Psoas muscle (tissue), 7 donors: ENCODE measurements at regions not wholly inside any gene's neighbourhood (a gene's known extent, or its start where the extent isn't known, plus 50 kb on each side); places are given as distances from the start of the nearest gene placed in this dataset.

Source experiments
- ATAC-seq, 4 donors: fragments of 200-7000 bp; cut with Tn5 transposase; one replicate each; pipeline ENCODE4 v1.9.1; 2020; ENCODE audit warnings: moderate library complexity in 3 of 4, mild to moderate bottlenecking in 2 of 4
- DNase-seq, 2 donors: peaks; one replicate each; pipeline ENCODE4 v3.0.0-alpha.2; 2020
- H3K27ac ChIP-seq: fragments of 200-600 bp; one replicate; pipeline ENCODE4 v1.8.0; 2022
- H3K27me3 ChIP-seq, 3 donors: fragments of 200-600 bp in 1 of 3; one replicate each; pipeline versions ENCODE4 v1.6.1 to v1.8.0; 2013 to 2022; ENCODE audit warnings: low read length in 2 of 3, mild to moderate bottlenecking in 2 of 3, moderate library complexity in 1 of 3; ENCODE audit not compliant: insufficient read depth in 3 of 3
- H3K36me3 ChIP-seq, 2 donors: fragments of 200-600 bp in 1 of 2; one replicate each; pipeline versions ENCODE4 v1.6.1 to v1.8.0; 2013 to 2022; ENCODE audit warnings: low read depth in 1 of 2, mild to moderate bottlenecking in 1 of 2, moderate library complexity in 1 of 2; ENCODE audit not compliant: insufficient read depth in 1 of 2
- H3K4me1 ChIP-seq: fragments of 200-600 bp; one replicate; pipeline ENCODE4 v1.8.0; 2022
- H3K4me3 ChIP-seq: fragments of 200-600 bp; one replicate; pipeline ENCODE4 v1.8.0; 2022; ENCODE audit warnings: mild to moderate bottlenecking
- H3K9me3 ChIP-seq: fragments of 200-600 bp; one replicate; pipeline ENCODE4 v1.8.0; 2022
- CTCF ChIP-seq: fragments of 200-600 bp; IDR thresholded peaks from one replicate; pipeline ENCODE4 v1.8.0; 2022; ENCODE audit warnings: antibody characterized with exemption
- WGBS, 3 donors: extraction: QIAGEN DNeasy Blood & Tissue Kit; methylation state at CpG; one replicate each; pipeline versions ENCODE4 v1.1.6 to v1.1.7; 2013; 5-methylcytosine and 5-hydroxymethylcytosine counted together
- intact Hi-C, 2 donors: fragments of 100-400 bp; cut with DNase I; formaldehyde crosslinking; loops; one replicate each; pipeline versions ENCODE4 v1.11.0 to v1.14.2; 2022
- donor health status: healthy with polysubstance abuse.
- donor health status: DM: no; HTN: no; CAD: no; lungs with moderate emphysema.
- donor health status: Bipolar disorder and iron deficiency.
- donor health status: healthy.
- donor health status: DM: yes; HTN: yes; CAD: no.
- donor health status: DM: no; HTN: no; CAD: no.
- donor health status: DM: yes; HTN: yes; CAD: no.

- peaks cover 7% of the 10 kb centered on the region for H3K4me1 ChIP-seq
- WGBS, 3 donors, result 58 to 83% (median 71%) methylated on average over 1 of the region's 1 CpG
- intact Hi-C loops, result no loop called here
- H3K27me3 ChIP-seq, result no peaks in the 10 kb centered on the region
- no peaks in the 10 kb centered on the region for H3K36me3 ChIP-seq
- no peak for DNase-seq
- TF ChIP-seq CTCF, result no peak
- H3K4me3 ChIP-seq, result no peak overlapping the region
- H3K9me3 ChIP-seq, result no peaks in the 10 kb centered on the region
- ATAC-seq, result no peak
- H3K27ac ChIP-seq, result no peak overlapping the region
Observed at GRCh38 chr3:124091716-124092115, 99.8 kb upstream of the ROPN1 start.

- DNase-seq, result no peak
- Histone ChIP-seq H3K27me3 (no peaks in the 10 kb centered on the region), H3K27ac (no peak overlapping the region), H3K9me3 (no peaks in the 10 kb centered on the region), H3K36me3 (no peaks in the 10 kb centered on the region), H3K4me1 (peaks cover 8% of the 10 kb centered on the region), H3K4me3 (no peak overlapping the region)
- ATAC-seq, result no peak
- no peak for TF ChIP-seq CTCF
- WGBS, 3 donors, result 80 to 86% (median 82%) methylated on average over 8 of the region's 8 CpGs
- intact Hi-C loops, result no loop called here
Observed at GRCh38 chr3:124092811-124093210, 100.9 kb upstream of the ROPN1 start.

GRCh38 chr3:124094496-124094895 is 102.6 kb upstream of the ROPN1 start:
- no peak for TF ChIP-seq CTCF
- ATAC-seq, result no peak
- Histone ChIP-seq H3K27me3 (no peaks in the 10 kb centered on the region), H3K4me3 (no peak overlapping the region), H3K4me1 (peaks cover 8% of the 10 kb centered on the region), H3K27ac (no peak overlapping the region), H3K9me3 (no peaks in the 10 kb centered on the region), H3K36me3 (no peaks in the 10 kb centered on the region)
- WGBS, 3 donors, result 86 to 93% (median 86%) methylated on average over 20 of the region's 20 CpGs
- DNase-seq, result no peak
- intact Hi-C loops, result no loop called here

- WGBS, 3 donors, result 62 to 68% (median 63%) methylated on average over 5 of the region's 5 CpGs
- Histone ChIP-seq H3K27ac (no peak overlapping the region), H3K27me3 (no peaks in the 10 kb centered on the region), H3K9me3 (no peaks in the 10 kb centered on the region), H3K4me3 (no peak overlapping the region), H3K4me1 (peaks cover 8% of the 10 kb centered on the region), H3K36me3 (no peaks in the 10 kb centered on the region)
- peak in 2 of 4 donors; percentile 44 to 49 for ATAC-seq
- intact Hi-C loops, result no loop called here
- no peak for TF ChIP-seq CTCF
- no peak for DNase-seq
Observed at GRCh38 chr3:124097362-124098131, 105.6 kb upstream of the ROPN1 start.

GRCh38 chr3:124101643-124102042 is 109.7 kb upstream of the ROPN1 start:
- Histone ChIP-seq H3K36me3 (no peaks in the 10 kb centered on the region), H3K9me3 (no peaks in the 10 kb centered on the region), H3K4me3 (no peak overlapping the region), H3K27me3 (no peaks in the 10 kb centered on the region), H3K4me1 (peaks cover 1% of the 10 kb centered on the region), H3K27ac (no peak overlapping the region)
- ATAC-seq (no peak), DNase-seq (no peak)
- no peak for TF ChIP-seq CTCF
- intact Hi-C loops, result no loop called here
- 97 to 100% (median 98%) methylated on average over 2 of the region's 2 CpGs for WGBS, 3 donors
